Endothelial cell of umbilical vein (primary cell): ENCODE measurements at regions not wholly inside any gene's neighbourhood (a gene's known extent, or its start where the extent isn't known, plus 50 kb on each side); places are given as distances from the start of the nearest gene placed in this dataset.

Experiments
- EZH2 ChIP-seq: IDR thresholded peaks from 2 replicates; pipeline ENCODE4 v1.6.1; 2012; ENCODE audit warnings: borderline replicate concordance, low read depth, mild to moderate bottlenecking, moderate library complexity, low read length, inconsistent platforms; ENCODE audit not compliant: severe bottlenecking
- GATA2 ChIP-seq: IDR thresholded peaks from 2 replicates; pipeline ENCODE4 v1.7.0; 2011; ENCODE audit warnings: low read depth, mild to moderate bottlenecking, moderate library complexity, mixed read lengths, low read length; ENCODE audit not compliant: insufficient read length, insufficient read depth
- JUN ChIP-seq: IDR thresholded peaks from 2 replicates; pipeline ENCODE4 v1.6.1; 2011; ENCODE audit warnings: borderline replicate concordance, low read depth; ENCODE audit not compliant: insufficient read length, insufficient read depth

DNA sequence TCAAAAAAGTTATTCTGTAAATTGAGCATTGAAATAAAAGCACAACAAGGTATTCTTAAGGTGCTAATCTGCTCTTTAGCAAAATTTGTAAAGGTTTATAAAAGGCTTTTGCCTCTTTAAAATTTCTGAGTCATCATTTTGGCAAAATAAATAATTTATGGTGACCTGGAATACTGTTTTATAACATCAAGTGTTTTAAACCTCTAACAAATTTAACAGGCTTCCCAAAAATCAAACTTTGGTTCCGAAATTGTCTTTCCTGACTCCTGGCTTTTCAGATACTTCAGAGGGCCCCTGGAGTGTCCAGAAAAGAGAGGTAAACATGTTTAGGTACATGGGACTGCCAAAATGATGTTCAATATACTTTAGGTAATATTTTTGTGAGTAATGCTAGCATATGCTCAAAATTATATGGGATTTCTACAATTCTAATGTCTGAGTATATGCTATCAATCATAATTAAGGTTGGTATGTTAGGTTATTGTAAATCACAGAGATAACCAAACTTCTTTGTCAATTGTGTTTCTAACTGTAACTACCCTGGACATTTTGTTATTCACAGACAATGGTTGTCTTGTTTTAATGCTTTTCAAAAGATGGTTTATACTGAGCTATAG is 160.3 kb upstream of the OLIG3 start:
- TF ChIP-seq JUN = no peak
- no peak for TF ChIP-seq GATA2
- TF ChIP-seq EZH2 = no peak
